ENCODE measurements at regions not wholly inside any gene's neighbourhood (a gene's known extent, or its start where the extent isn't known, plus 50 kb on each side); places are given as distances from the start of the nearest gene placed in this dataset.

DNA sequence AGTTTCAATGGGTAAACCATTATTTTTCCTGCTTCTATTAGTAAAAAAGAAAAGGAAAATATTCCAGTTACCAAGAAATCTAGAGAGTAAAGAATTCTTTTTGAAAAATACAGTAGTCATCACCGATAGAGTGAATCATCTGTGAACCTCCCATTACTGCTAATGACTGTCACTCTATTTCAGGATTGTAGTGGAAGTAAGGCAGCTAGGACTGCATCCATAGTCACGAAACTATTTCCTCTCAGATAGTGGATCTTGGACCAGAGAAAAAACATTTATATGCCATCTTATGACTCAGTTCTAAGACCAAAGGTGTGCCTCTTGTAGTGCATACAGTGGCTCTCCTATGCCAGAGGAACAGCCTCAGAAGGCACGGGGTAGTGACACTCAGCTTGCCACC is 173.9 kb upstream of the PLEKHA5 start:
- H3K36me3 ChIP-seq (ENCODE audit: low read depth) = no peaks in the 10 kb centered on the region
- no peaks in the 10 kb centered on the region for H3K4me1 ChIP-seq (ENCODE audit: low read depth)
- no peak overlapping the region for H3K4me3 ChIP-seq
- intact Hi-C loops (cut with DNase I, micrococcal nuclease) = no loop called here
- no peak for TF ChIP-seq CTCF (IDR thresholded peaks at IDR 0.05)
- DNase-seq (no peak), ATAC-seq (no peak)
- H3K9me3 ChIP-seq = no peaks in the 10 kb centered on the region

GRCh38 chr12:18965203-18965602 is 164.3 kb upstream of the PLEKHA5 start:
- no peak for ATAC-seq
- intact Hi-C loops (cut with DNase I, micrococcal nuclease) = no loop called here
- DNase-seq = no peak
- H3K4me3 ChIP-seq = no peak overlapping the region
- TF ChIP-seq CTCF (IDR thresholded peaks at IDR 0.05) = no peak
- no peaks in the 10 kb centered on the region for H3K36me3 ChIP-seq (ENCODE audit: low read depth)
- H3K9me3 ChIP-seq = no peaks in the 10 kb centered on the region
- no peaks in the 10 kb centered on the region for H3K4me1 ChIP-seq (ENCODE audit: low read depth)

- TF ChIP-seq CTCF (IDR thresholded peaks at IDR 0.05) = no peak
- DNase-seq (no peak), ATAC-seq (no peak)
- H3K36me3 ChIP-seq (ENCODE audit: low read depth) = no peaks in the 10 kb centered on the region
- no peak overlapping the region for H3K4me3 ChIP-seq
- H3K4me1 ChIP-seq (ENCODE audit: low read depth) = no peaks in the 10 kb centered on the region
- intact Hi-C loops (cut with DNase I, micrococcal nuclease) = no loop called here
- no peaks in the 10 kb centered on the region for H3K9me3 ChIP-seq
Measured at GRCh38 chr12:18966954-18967353, 162.6 kb upstream of the PLEKHA5 start.

GRCh38 chr12:18967814-18968213 is 161.7 kb upstream of the PLEKHA5 start:
- H3K9me3 ChIP-seq = no peaks in the 10 kb centered on the region
- no peaks in the 10 kb centered on the region for H3K4me1 ChIP-seq (ENCODE audit: low read depth)
- no peak overlapping the region for H3K4me3 ChIP-seq
- peak; percentile 41 for ATAC-seq
- intact Hi-C loops (cut with DNase I, micrococcal nuclease) = no loop called here
- DNase-seq = no peak
- TF ChIP-seq CTCF (IDR thresholded peaks at IDR 0.05) = no peak
- H3K36me3 ChIP-seq (ENCODE audit: low read depth) = no peaks in the 10 kb centered on the region

DNA sequence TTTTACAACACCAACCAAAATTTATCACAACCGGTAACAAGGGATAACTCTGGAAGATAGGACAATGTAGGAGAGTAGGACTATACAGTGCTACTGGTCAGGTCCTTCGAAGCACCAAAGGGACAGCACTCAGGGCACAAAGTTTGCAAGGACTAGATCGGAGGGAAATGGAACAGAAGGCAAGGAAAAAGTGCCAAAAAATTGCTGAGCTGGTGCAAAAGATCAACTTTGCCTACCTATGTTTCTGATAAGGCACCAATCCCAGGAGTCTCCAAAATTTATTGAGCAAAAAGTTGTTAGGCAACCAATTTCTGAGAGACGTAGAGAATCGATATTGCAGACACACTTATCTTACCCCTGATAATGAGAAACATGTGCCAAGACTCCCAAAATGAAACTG is 160.0 kb upstream of the PLEKHA5 start:
- TF ChIP-seq CTCF (IDR thresholded peaks at IDR 0.05) = no peak
- intact Hi-C loops (cut with DNase I, micrococcal nuclease) = no loop called here
- DNase-seq (no peak), ATAC-seq (no peak)
- Histone ChIP-seq H3K9me3 (no peaks in the 10 kb centered on the region), H3K4me1 (ENCODE audit: low read depth) (no peaks in the 10 kb centered on the region), H3K4me3 (no peak overlapping the region), H3K36me3 (ENCODE audit: low read depth) (no peaks in the 10 kb centered on the region)

GRCh38 chr12:18970603-18971002 is 158.9 kb upstream of the PLEKHA5 start:
- no peak for ATAC-seq
- Histone ChIP-seq H3K4me3 (no peak overlapping the region), H3K36me3 (ENCODE audit: low read depth) (no peaks in the 10 kb centered on the region), H3K4me1 (ENCODE audit: low read depth) (no peaks in the 10 kb centered on the region), H3K9me3 (no peaks in the 10 kb centered on the region)
- no peak for DNase-seq
- intact Hi-C loops (cut with DNase I, micrococcal nuclease) = no loop called here
- TF ChIP-seq CTCF (IDR thresholded peaks at IDR 0.05) = no peak
